ENCODE measurements at regions not wholly inside any gene's neighbourhood (a gene's known extent, or its start where the extent isn't known, plus 50 kb on each side); places are given as distances from the start of the nearest gene placed in this dataset.
A peak's percentile ranks its signal among the peaks of the same experiment; 100 is the strongest.

- H3K4me3 ChIP-seq (ENCODE audit: severe bottlenecking), result no peak overlapping the region
- H3K36me3 ChIP-seq (ENCODE audit: low read depth), result no peaks in the 10 kb centered on the region
- no peak for DNase-seq (ENCODE audit: low spot score)
- peaks cover under 1% of the 10 kb centered on the region for H3K27me3 ChIP-seq (ENCODE audit: insufficient read depth, poor library complexity, severe bottlenecking)
- H3K4me1 ChIP-seq (ENCODE audit: insufficient read depth, poor library complexity, severe bottlenecking), result no peaks in the 10 kb centered on the region
- H3K27ac ChIP-seq (ENCODE audit: poor library complexity, severe bottlenecking), result no peak overlapping the region
- no peak for TF ChIP-seq CTCF (IDR thresholded peaks at IDR 0.05; ENCODE audit: poor library complexity, severe bottlenecking)
- no peak for ATAC-seq (ENCODE audit: low read depth)
- no peaks in the 10 kb centered on the region for H3K9me3 ChIP-seq (ENCODE audit: severe bottlenecking)
Observed at GRCh38 chr1:88544195-88544594, 139.9 kb upstream of the PKN2 start.

GRCh38 chr1:88549536-88549935 lies 134.5 kb upstream of the PKN2 start:
- no peaks in the 10 kb centered on the region for H3K4me1 ChIP-seq (ENCODE audit: insufficient read depth, poor library complexity, severe bottlenecking)
- H3K4me3 ChIP-seq (ENCODE audit: severe bottlenecking), result no peak overlapping the region
- H3K36me3 ChIP-seq (ENCODE audit: low read depth), result no peaks in the 10 kb centered on the region
- no peak overlapping the region for H3K27ac ChIP-seq (ENCODE audit: poor library complexity, severe bottlenecking)
- no peaks in the 10 kb centered on the region for H3K9me3 ChIP-seq (ENCODE audit: severe bottlenecking)
- TF ChIP-seq CTCF (IDR thresholded peaks at IDR 0.05; ENCODE audit: poor library complexity, severe bottlenecking), result peak; percentile 41
- DNase-seq (ENCODE audit: low spot score), result no peak
- no peak for ATAC-seq (ENCODE audit: low read depth)
- H3K27me3 ChIP-seq (ENCODE audit: insufficient read depth, poor library complexity, severe bottlenecking), result peaks cover 4% of the 10 kb centered on the region

- Histone ChIP-seq H3K36me3 (ENCODE audit: low read depth) (no peaks in the 10 kb centered on the region), H3K27ac (ENCODE audit: poor library complexity, severe bottlenecking) (no peak overlapping the region), H3K27me3 (ENCODE audit: insufficient read depth, poor library complexity, severe bottlenecking) (peaks cover 7% of the 10 kb centered on the region), H3K9me3 (ENCODE audit: severe bottlenecking) (no peaks in the 10 kb centered on the region), H3K4me1 (ENCODE audit: insufficient read depth, poor library complexity, severe bottlenecking) (no peaks in the 10 kb centered on the region), H3K4me3 (ENCODE audit: severe bottlenecking) (no peak overlapping the region)
- DNase-seq (ENCODE audit: low spot score), result no peak
- peak; percentile 25 for TF ChIP-seq CTCF (IDR thresholded peaks at IDR 0.05; ENCODE audit: poor library complexity, severe bottlenecking)
- no peak for ATAC-seq (ENCODE audit: low read depth)
Observed at GRCh38 chr1:88552226-88552625, 131.8 kb upstream of the PKN2 start.

GRCh38 chr1:88557014-88557413 lies 127.1 kb upstream of the PKN2 start:
- TF ChIP-seq CTCF (IDR thresholded peaks at IDR 0.05; ENCODE audit: poor library complexity, severe bottlenecking), result no peak
- Histone ChIP-seq H3K4me1 (ENCODE audit: insufficient read depth, poor library complexity, severe bottlenecking) (no peaks in the 10 kb centered on the region), H3K9me3 (ENCODE audit: severe bottlenecking) (no peaks in the 10 kb centered on the region), H3K27ac (ENCODE audit: poor library complexity, severe bottlenecking) (no peak overlapping the region), H3K27me3 (ENCODE audit: insufficient read depth, poor library complexity, severe bottlenecking) (peaks cover 12% of the 10 kb centered on the region), H3K4me3 (ENCODE audit: severe bottlenecking) (no peak overlapping the region), H3K36me3 (ENCODE audit: low read depth) (no peaks in the 10 kb centered on the region)
- no peak for DNase-seq (ENCODE audit: low spot score)
- ATAC-seq (ENCODE audit: low read depth), result no peak

- H3K27ac ChIP-seq (ENCODE audit: poor library complexity, severe bottlenecking), result no peak overlapping the region
- H3K27me3 ChIP-seq (ENCODE audit: insufficient read depth, poor library complexity, severe bottlenecking), result peaks cover 24% of the 10 kb centered on the region
Observed at GRCh38 chr1:88560621-88561020, 123.5 kb upstream of the PKN2 start.

More at GRCh38 chr1:88560621-88561020, 123.5 kb upstream of the PKN2 start:
- ATAC-seq (ENCODE audit: low read depth) (no peak), DNase-seq (ENCODE audit: low spot score) (no peak)
- Histone ChIP-seq H3K9me3 (ENCODE audit: severe bottlenecking) (no peaks in the 10 kb centered on the region), H3K36me3 (ENCODE audit: low read depth) (no peaks in the 10 kb centered on the region), H3K4me1 (ENCODE audit: insufficient read depth, poor library complexity, severe bottlenecking) (no peaks in the 10 kb centered on the region), H3K4me3 (ENCODE audit: severe bottlenecking) (no peak overlapping the region)
- no peak for TF ChIP-seq CTCF (IDR thresholded peaks at IDR 0.05; ENCODE audit: poor library complexity, severe bottlenecking)

Measured in RWPE2 (cell line).